NB4 (cell line): ENCODE measurements at regions not wholly inside any gene's neighbourhood (a gene's known extent, or its start where the extent isn't known, plus 50 kb on each side); places are given as distances from the start of the nearest gene placed in this dataset.

Source experiments
- DNase-seq: peaks from one replicate; pipeline ENCODE4 v3.0.0; 2010; ENCODE audit warnings: low read depth
- H3K4me3 ChIP-seq: one replicate; pipeline ENCODE4 v1.5.1; 2011; ENCODE audit warnings: mild to moderate bottlenecking, low read depth, low read length, moderate library complexity
- MAX ChIP-seq: IDR thresholded peaks from 2 replicates; pipeline ENCODE4 v1.6.1; 2011; ENCODE audit warnings: low read depth, low read length
- MYC ChIP-seq: IDR thresholded peaks from 2 replicates; pipeline ENCODE4 v1.6.1; 2011; ENCODE audit warnings: low read depth, low read length
- POLR2A ChIP-seq: IDR thresholded peaks from 2 replicates; pipeline ENCODE4 v1.6.1; 2011; ENCODE audit warnings: mild to moderate bottlenecking; ENCODE audit not compliant: insufficient read length; ENCODE audit errors: extremely low read depth
- TF ChIP-seq, protein P1 (sequence below): IDR thresholded peaks from one replicate; pipeline ENCODE4 v1.5.1; 2012; ENCODE audit warnings: low read depth, low read length

DNA sequence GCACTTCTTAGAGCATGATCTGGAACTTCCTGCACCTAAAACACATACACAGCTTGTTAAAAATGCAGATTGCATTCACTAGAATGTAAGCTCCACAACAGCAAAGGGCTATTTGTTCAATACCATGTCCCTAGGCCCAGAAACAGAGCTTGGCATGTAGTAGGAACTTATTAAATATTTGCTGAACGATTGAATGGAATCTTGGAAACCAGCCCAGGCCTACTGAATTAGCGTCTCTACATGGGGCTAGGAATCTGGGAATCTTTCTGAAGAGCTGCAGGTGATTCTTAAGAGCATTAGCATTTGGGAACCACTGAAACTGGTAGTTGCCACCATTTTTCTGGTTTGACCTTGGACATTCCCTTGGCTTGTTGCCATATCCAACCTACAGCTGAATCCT is 234.1 kb downstream of the STIM2 start:
- TF ChIP-seq MAX (no peak), POLR2A (no peak), MYC (no peak)
- TF ChIP-seq, protein P1, sequence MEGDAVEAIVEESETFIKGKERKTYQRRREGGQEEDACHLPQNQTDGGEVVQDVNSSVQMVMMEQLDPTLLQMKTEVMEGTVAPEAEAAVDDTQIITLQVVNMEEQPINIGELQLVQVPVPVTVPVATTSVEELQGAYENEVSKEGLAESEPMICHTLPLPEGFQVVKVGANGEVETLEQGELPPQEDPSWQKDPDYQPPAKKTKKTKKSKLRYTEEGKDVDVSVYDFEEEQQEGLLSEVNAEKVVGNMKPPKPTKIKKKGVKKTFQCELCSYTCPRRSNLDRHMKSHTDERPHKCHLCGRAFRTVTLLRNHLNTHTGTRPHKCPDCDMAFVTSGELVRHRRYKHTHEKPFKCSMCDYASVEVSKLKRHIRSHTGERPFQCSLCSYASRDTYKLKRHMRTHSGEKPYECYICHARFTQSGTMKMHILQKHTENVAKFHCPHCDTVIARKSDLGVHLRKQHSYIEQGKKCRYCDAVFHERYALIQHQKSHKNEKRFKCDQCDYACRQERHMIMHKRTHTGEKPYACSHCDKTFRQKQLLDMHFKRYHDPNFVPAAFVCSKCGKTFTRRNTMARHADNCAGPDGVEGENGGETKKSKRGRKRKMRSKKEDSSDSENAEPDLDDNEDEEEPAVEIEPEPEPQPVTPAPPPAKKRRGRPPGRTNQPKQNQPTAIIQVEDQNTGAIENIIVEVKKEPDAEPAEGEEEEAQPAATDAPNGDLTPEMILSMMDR = no peak
- no peak for DNase-seq
- H3K4me3 ChIP-seq = no peak overlapping the region

DNA sequence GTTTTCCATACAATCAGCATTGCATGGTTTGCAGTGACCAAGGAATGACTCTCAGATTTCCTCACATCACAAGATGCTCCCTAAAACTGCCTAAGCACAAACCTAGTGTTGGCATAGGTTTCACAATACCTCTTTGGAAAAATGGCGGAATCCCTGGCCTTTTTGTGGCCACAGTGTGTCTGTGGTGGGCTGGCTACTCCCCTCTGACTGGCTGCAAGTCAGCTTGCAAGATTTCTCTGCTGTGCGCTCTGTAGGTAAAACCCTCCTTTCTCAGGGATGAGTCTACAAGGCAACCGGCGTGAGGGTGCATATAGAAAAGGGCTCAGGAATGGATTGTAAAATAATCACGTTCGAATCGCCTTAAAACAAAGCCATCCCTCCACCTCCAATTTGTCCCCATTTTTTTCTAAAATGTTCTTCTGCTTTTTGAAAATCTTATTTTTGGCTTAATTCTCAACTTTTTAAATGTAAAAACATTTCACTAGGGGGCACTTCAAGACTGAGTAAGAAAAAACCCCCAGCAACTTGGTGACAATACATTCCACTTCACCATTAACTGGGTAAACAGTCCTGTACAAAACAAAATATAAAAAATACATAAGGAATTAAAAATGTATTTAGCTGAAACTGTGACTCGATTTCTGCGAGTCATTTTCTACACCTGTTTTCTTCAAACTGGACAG is 235.6 kb downstream of the STIM2 start:
- TF ChIP-seq, protein P1 = peak; percentile 4
- TF ChIP-seq POLR2A = no peak
- no peak for TF ChIP-seq MAX
- H3K4me3 ChIP-seq = no peak overlapping the region
- peak; percentile 15 for DNase-seq

- DNase-seq = no peak
Measured at GRCh38 chr4:27098034-27098433, 237.4 kb downstream of the STIM2 start.

GRCh38 chr4:27100713-27101112 is 240.1 kb downstream of the STIM2 start:
- H3K4me3 ChIP-seq = no peak overlapping the region
- no peak for DNase-seq
- no peak for TF ChIP-seq MYC
- no peak for TF ChIP-seq MAX
- TF ChIP-seq, protein P1 = no peak
- TF ChIP-seq POLR2A = no peak

More at GRCh38 chr4:27098034-27098433, 237.4 kb downstream of the STIM2 start:
- no peak overlapping the region for H3K4me3 ChIP-seq
- TF ChIP-seq POLR2A = no peak
- TF ChIP-seq MAX = no peak
- TF ChIP-seq, protein P1 = no peak
- TF ChIP-seq MYC = no peak

DNA sequence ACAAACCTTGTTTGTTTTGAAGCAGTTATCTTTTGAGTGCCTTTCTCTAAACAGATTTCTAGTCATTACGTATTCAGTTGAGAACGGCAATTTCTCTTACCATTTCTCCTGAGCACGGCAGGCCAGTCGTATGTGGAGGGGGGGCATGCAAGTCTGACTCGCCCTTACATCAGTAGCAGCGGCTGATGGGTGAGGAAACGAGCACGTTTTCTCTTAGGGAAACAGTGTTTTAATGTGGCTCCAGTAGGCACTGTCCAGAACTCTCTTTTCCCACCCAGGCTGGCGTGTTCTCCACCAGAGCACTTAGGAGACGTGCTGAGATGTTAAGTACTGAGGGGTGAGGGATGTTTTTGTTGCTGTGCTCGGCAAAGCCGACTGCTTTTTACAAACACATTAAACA is 240.5 kb downstream of the STIM2 start:
- H3K4me3 ChIP-seq = no peak overlapping the region
- no peak for TF ChIP-seq MYC
- TF ChIP-seq MAX = no peak
- TF ChIP-seq, protein P1 = no peak
- TF ChIP-seq POLR2A = no peak
- no peak for DNase-seq
